ENCODE measurements at regions not wholly inside any gene's neighbourhood (a gene's known extent, or its start where the extent isn't known, plus 50 kb on each side); places are given as distances from the start of the nearest gene placed in this dataset.

DNA sequence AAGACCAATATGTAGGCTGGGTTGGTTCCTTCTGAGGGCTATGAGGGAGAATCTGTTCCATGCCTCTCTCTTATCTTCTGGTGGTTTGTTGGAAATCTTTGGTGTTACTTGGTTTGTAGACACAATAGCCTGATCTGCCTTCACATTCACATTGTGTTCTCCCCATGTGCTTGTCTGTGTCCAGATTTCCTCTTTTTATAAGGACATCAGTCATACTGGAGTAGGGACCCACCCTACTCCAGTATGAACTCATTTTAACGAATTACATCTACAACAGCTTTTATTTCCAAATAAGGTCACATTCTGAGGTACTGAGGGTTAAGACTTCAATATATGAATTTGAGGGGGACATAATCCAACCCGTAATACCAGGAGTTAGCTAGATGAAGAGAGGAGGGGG is 75.9 kb downstream of the DISP1 start:
- no peak for TF ChIP-seq POLR2A (IDR thresholded peaks at IDR 0.05; ENCODE audit: low read depth, low read length)
- TF ChIP-seq, protein P1, sequence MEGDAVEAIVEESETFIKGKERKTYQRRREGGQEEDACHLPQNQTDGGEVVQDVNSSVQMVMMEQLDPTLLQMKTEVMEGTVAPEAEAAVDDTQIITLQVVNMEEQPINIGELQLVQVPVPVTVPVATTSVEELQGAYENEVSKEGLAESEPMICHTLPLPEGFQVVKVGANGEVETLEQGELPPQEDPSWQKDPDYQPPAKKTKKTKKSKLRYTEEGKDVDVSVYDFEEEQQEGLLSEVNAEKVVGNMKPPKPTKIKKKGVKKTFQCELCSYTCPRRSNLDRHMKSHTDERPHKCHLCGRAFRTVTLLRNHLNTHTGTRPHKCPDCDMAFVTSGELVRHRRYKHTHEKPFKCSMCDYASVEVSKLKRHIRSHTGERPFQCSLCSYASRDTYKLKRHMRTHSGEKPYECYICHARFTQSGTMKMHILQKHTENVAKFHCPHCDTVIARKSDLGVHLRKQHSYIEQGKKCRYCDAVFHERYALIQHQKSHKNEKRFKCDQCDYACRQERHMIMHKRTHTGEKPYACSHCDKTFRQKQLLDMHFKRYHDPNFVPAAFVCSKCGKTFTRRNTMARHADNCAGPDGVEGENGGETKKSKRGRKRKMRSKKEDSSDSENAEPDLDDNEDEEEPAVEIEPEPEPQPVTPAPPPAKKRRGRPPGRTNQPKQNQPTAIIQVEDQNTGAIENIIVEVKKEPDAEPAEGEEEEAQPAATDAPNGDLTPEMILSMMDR (conservative IDR thresholded peaks at IDR 0.05; ENCODE audit: low read depth, low read length) = no peak
- no peak for TF ChIP-seq FOS (IDR thresholded peaks at IDR 0.05; ENCODE audit: low read depth, low read length)
- no peak for TF ChIP-seq RCOR1 (IDR thresholded peaks at IDR 0.05; ENCODE audit: insufficient replicate concordance, low read length)
